ENCODE measurements at regions not wholly inside any gene's neighbourhood (a gene's known extent, or its start where the extent isn't known, plus 50 kb on each side); places are given as distances from the start of the nearest gene placed in this dataset.

- no peak for TF ChIP-seq CTCF (IDR thresholded peaks at IDR 0.05)
- TF ChIP-seq POLR2AphosphoS5 (IDR thresholded peaks at IDR 0.05): no peak
- TF ChIP-seq POLR2A (IDR thresholded peaks at IDR 0.05): no peak
Observed at GRCh38 chr2:165013944-165014619, 58.8 kb upstream of the SLC38A11 start.

Data from prostate gland (tissue), 2 donors.